K562 (cell line): ENCODE measurements at regions not wholly inside any gene's neighbourhood (a gene's known extent, or its start where the extent isn't known, plus 50 kb on each side); places are given as distances from the start of the nearest gene placed in this dataset.

Experiments
- CBFA2T3 ChIP-seq: fragments of 450-650 bp; IDR thresholded peaks from 2 replicates; pipeline ENCODE4 v1.6.1; 2017
- CBFB ChIP-seq: sonication (generic); formaldehyde crosslinking; IDR thresholded peaks from 2 replicates; pipeline ENCODE4 v1.4.0; 2020; ENCODE audit warnings: mild to moderate bottlenecking, missing genetic modification reagents
- CCAR2 ChIP-seq: fragments of 200-400 bp; formaldehyde crosslinking; IDR thresholded peaks from 2 replicates; pipeline ENCODE4 v1.6.1; 2017; ENCODE audit warnings: mild to moderate bottlenecking, low read depth, low read length
- CREB1 ChIP-seq, 2 experiments: sonication (generic) in 1 of 2; formaldehyde crosslinking in 1 of 2; IDR thresholded peaks; 2 replicates each; pipeline versions ENCODE4 v1.6.1 to v1.8.0; 2012 to 2022; ENCODE audit warnings: inconsistent platforms in 1 of 2, mild to moderate bottlenecking in 1 of 2, missing genetic modification reagents in 1 of 2, moderate library complexity in 1 of 2
- DNMT1 ChIP-seq: fragments of 450-650 bp; IDR thresholded peaks from 2 replicates; pipeline ENCODE4 v1.6.1; 2016; ENCODE audit warnings: antibody characterized with exemption, mild to moderate bottlenecking
- EP400 ChIP-seq: fragments of 450-650 bp; IDR thresholded peaks from 2 replicates; pipeline ENCODE4 v1.6.1; 2017; ENCODE audit warnings: antibody characterized with exemption, mild to moderate bottlenecking, moderate library complexity
- ETS2 ChIP-seq: IDR thresholded peaks from 2 replicates; pipeline ENCODE4 v1.6.1; 2016; ENCODE audit warnings: borderline replicate concordance, missing genetic modification characterization, mild to moderate bottlenecking, moderate library complexity, missing compliant biosample characterization; ENCODE audit not compliant: poor library complexity, severe bottlenecking
- FIP1L1 ChIP-seq: fragments of 200-400 bp; formaldehyde crosslinking; IDR thresholded peaks from 2 replicates; pipeline ENCODE4 v1.6.1; 2018; ENCODE audit warnings: mild to moderate bottlenecking, low read depth, low read length; ENCODE audit not compliant: poor library complexity, severe bottlenecking
- FOS ChIP-seq: IDR thresholded peaks from 3 replicates; pipeline ENCODE4 v1.6.1; 2011; ENCODE audit not compliant: insufficient read length; ENCODE audit errors: extremely low read depth
- FOSL1 ChIP-seq: fragments of 200-800 bp; sonication (Bioruptor generic); conservative IDR thresholded peaks from 2 replicates; pipeline ENCODE4 v1.6.1; 2016; ENCODE audit warnings: missing genetic modification characterization, missing compliant biosample characterization
- FUS ChIP-seq: fragments of 200-400 bp; formaldehyde crosslinking; optimal IDR thresholded peaks from 2 replicates; pipeline ENCODE3; 2017; ENCODE audit warnings: low read depth, low read length
- HMGN3 ChIP-seq: IDR thresholded peaks from 2 replicates; pipeline ENCODE4 v1.6.1; 2011; ENCODE audit warnings: borderline replicate concordance, low read depth, mild to moderate bottlenecking, mixed read lengths, low read length; ENCODE audit not compliant: insufficient read length; ENCODE audit errors: extremely low read depth
- HNRNPH1 ChIP-seq: fragments of 200-400 bp; formaldehyde crosslinking; optimal IDR thresholded peaks from 2 replicates; pipeline ENCODE3; 2017; ENCODE audit warnings: low read depth, mild to moderate bottlenecking, low read length, moderate library complexity
- KAT7 ChIP-seq: sonication (generic); formaldehyde crosslinking; IDR thresholded peaks from 2 replicates; pipeline ENCODE4 v1.8.0; 2022; ENCODE audit warnings: missing genetic modification reagents, mild to moderate bottlenecking, borderline replicate concordance
- MECOM ChIP-seq: fragments of 250-450 bp; sonication (Bioruptor Pico); IDR thresholded peaks from 2 replicates; pipeline ENCODE4 v1.8.0; 2022; ENCODE audit warnings: inconsistent platforms
- MEF2A ChIP-seq: IDR thresholded peaks from 2 replicates; pipeline ENCODE4 v1.6.1; 2011; ENCODE audit warnings: low read depth, mild to moderate bottlenecking, low read length, moderate library complexity; ENCODE audit not compliant: control insufficient read depth
- NRF1 ChIP-seq, 2 experiments: fragments of 450-650 bp; IDR thresholded peaks in 1 of 2; conservative IDR thresholded peaks in 1 of 2; 2 replicates each; pipeline ENCODE4 v1.6.1; 2014; ENCODE audit warnings: mild to moderate bottlenecking in 2 of 2
- RB1 ChIP-seq: fragments of 450-650 bp; IDR thresholded peaks from 2 replicates; pipeline ENCODE4 v1.6.1; 2017; ENCODE audit warnings: low read depth, mild to moderate bottlenecking
- SIN3B ChIP-seq: fragments of 450-650 bp; IDR thresholded peaks from 2 replicates; pipeline ENCODE4 v1.6.1; 2017; ENCODE audit warnings: low read depth, mild to moderate bottlenecking, moderate library complexity
- SMARCA4 ChIP-seq: fragments of 450-650 bp; IDR thresholded peaks from 2 replicates; pipeline ENCODE4 v1.6.1; 2016
- SRSF3 ChIP-seq: fragments of 200-400 bp; formaldehyde crosslinking; IDR thresholded peaks from 2 replicates; pipeline ENCODE4 v1.6.1; 2016; ENCODE audit warnings: mild to moderate bottlenecking, low read length, moderate library complexity; ENCODE audit not compliant: insufficient read depth
- YY1 ChIP-seq, 3 experiments: IDR thresholded peaks; 2 replicates each; pipeline ENCODE4 v1.6.1; 2011; ENCODE audit warnings: low read length in 2 of 3, mild to moderate bottlenecking in 2 of 3, moderate library complexity in 2 of 3, borderline replicate concordance in 1 of 3, control low read depth in 1 of 3, low read depth in 1 of 3; ENCODE audit not compliant: insufficient read depth in 3 of 3, insufficient replicate concordance in 2 of 3, control insufficient read depth in 1 of 3, insufficient read length in 1 of 3; ENCODE audit errors: extremely low read depth in 1 of 3
- ZBTB17 ChIP-seq: fragments of 450-650 bp; formaldehyde crosslinking; IDR thresholded peaks from 2 replicates; pipeline ENCODE4 v1.4.0; 2020; ENCODE audit warnings: mild to moderate bottlenecking
- TF ChIP-seq, protein P1 (sequence below): fragments of 250-450 bp; sonication (Bioruptor Pico); IDR thresholded peaks from 2 replicates; pipeline ENCODE4 v1.4.0; 2020; ENCODE audit warnings: mild to moderate bottlenecking
- TF ChIP-seq, protein P2 (sequence below): fragments of 250-450 bp; sonication (Bioruptor Pico); IDR thresholded peaks from 2 replicates; pipeline ENCODE4 v1.8.0; 2021; ENCODE audit warnings: borderline replicate concordance, mild to moderate bottlenecking, moderate library complexity; ENCODE audit not compliant: poor library complexity, severe bottlenecking
- TF ChIP-seq, protein P3 (sequence below): fragments of 450-650 bp; IDR thresholded peaks from 2 replicates; pipeline ENCODE4 v1.6.1; 2018; ENCODE audit warnings: mild to moderate bottlenecking, low read depth; ENCODE audit not compliant: partially characterized antibody

DNA sequence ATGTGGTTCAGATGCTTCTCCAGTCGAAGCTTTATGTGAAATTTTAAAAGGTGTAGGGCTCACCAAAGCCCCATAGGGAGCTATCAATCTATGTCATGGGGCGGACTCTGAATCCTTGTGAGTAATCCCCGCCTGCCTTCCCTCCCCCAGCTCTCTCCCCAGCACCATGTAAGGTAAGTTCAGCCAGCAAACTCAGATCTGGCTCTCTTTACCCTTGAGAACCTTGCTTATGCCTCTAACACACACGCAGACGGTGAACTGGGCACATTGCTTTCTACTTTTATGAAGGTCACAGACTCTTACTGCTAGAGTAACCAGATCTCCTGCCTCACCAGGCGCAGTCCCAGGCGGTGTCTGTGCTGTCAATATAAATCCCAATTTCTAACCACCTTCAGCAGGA is 82.6 kb upstream of the CNKSR3 start (continued):
- TF ChIP-seq HNRNPH1 (no peak), MECOM (CRISPR knock-in tag) (no peak), SMARCA4 (peak; percentile 27; the same call in 1 of the 2 replicates), KAT7 (CRISPR knock-in tag) (no peak), FUS (no peak), FOSL1 (tag) (peak; percentile 63), CBFA2T3 (no peak), NRF1 (conservative IDR thresholded peaks at IDR 0.05 in 1 of 2, IDR thresholded peaks at IDR 0.05 in 1 of 2) (no peak), YY1 (IDR thresholded peaks at IDR 0.05; ENCODE audit: borderline replicate concordance in 1 of 3, control insufficient read depth in 1 of 3, extremely low read depth in 1 of 3, insufficient read depth in 3 of 3, insufficient read length in 1 of 3, insufficient replicate concordance in 2 of 3, low read depth in 1 of 3, low read length in 2 of 3) (peak in 1 of 3 experiments; percentile 41), FIP1L1 (no peak), CREB1 (IDR thresholded peaks at IDR 0.05) (no peak), CREB1 (CRISPR knock-in tag; IDR thresholded peaks at IDR 0.05) (0 out of 2 replicates have a peak, but pooled peaks have one; percentile 2), EP400 (no peak), FOS (no peak), MEF2A (no peak), CBFB (no peak), HMGN3 (no peak), SRSF3 (no peak), DNMT1 (no peak), CCAR2 (no peak), ZBTB17 (CRISPR knock-in tag) (no peak), ETS2 (tag) (no peak), RB1 (0 out of 2 replicates have a peak, but pooled peaks have one; percentile 25), SIN3B (no peak)
- TF ChIP-seq, protein P1, sequence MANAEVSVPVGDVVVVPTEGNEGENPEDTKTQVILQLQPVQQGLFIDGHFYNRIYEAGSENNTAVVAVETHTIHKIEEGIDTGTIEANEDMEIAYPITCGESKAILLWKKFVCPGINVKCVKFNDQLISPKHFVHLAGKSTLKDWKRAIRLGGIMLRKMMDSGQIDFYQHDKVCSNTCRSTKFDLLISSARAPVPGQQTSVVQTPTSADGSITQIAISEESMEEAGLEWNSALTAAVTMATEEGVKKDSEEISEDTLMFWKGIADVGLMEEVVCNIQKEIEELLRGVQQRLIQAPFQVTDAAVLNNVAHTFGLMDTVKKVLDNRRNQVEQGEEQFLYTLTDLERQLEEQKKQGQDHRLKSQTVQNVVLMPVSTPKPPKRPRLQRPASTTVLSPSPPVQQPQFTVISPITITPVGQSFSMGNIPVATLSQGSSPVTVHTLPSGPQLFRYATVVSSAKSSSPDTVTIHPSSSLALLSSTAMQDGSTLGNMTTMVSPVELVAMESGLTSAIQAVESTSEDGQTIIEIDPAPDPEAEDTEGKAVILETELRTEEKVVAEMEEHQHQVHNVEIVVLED (CRISPR knock-in tag): no peak
- TF ChIP-seq, protein P2, sequence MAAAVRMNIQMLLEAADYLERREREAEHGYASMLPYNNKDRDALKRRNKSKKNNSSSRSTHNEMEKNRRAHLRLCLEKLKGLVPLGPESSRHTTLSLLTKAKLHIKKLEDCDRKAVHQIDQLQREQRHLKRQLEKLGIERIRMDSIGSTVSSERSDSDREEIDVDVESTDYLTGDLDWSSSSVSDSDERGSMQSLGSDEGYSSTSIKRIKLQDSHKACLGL (CRISPR knock-in tag): no peak
- TF ChIP-seq, protein P3, sequence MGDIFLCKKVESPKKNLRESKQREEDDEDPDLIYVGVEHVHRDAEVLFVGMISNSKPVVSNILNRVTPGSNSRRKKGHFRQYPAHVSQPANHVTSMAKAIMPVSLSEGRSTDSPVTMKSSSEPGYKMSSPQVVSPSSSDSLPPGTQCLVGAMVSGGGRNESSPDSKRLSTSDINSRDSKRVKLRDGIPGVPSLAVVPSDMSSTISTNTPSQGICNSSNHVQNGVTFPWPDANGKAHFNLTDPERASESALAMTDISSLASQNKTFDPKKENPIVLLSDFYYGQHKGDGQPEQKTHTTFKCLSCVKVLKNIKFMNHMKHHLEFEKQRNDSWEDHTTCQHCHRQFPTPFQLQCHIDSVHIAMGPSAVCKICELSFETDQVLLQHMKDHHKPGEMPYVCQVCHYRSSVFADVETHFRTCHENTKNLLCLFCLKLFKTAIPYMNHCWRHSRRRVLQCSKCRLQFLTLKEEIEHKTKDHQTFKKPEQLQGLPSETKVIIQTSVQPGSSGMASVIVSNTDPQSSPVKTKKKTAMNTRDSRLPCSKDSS: no peak
